ENCODE measurements at regions not wholly inside any gene's neighbourhood (a gene's known extent, or its start where the extent isn't known, plus 50 kb on each side); places are given as distances from the start of the nearest gene placed in this dataset.

DNA sequence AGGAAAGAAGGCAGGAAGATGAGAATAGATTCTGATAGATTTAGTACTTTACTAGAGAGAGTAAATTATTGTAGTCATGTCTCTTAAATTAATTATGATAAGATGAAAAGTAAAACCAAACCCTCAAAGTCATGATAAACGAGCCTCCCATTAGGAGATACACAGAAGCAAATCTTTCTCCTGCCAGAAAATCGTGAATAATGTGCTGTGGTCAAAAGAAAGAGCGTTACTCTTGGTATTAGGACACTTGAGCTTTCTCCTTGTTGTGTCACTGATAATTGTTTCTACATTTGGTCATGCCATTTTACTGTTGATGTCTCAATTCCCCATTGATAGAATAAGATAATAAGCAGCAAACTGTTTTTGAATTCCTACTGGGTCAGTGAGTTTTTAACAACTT, 562.8 kb upstream of the TLE4 start:
- DNase-seq (ENCODE audit: low spot score) = no peak
- Histone ChIP-seq H3K9me3 (ENCODE audit: low read depth, low read length, poor library complexity, severe bottlenecking) (no peaks in the 10 kb centered on the region), H3K27me3 (replicated peaks; ENCODE audit: insufficient read depth, low read depth, low read length, poor library complexity) (no peaks in the 10 kb centered on the region), H3K4me1 (ENCODE audit: insufficient read depth, low read length, poor library complexity, severe bottlenecking) (no peaks in the 10 kb centered on the region), H3K27ac (ENCODE audit: low read depth, low read length, poor library complexity, severe bottlenecking) (no peak overlapping the region), H3K4me3 (ENCODE audit: low read depth, low read length, poor library complexity, severe bottlenecking) (no peak overlapping the region), H3K36me3 (ENCODE audit: insufficient read depth, low read length, poor library complexity, severe bottlenecking) (no peaks in the 10 kb centered on the region)
- no TSS peak for BruUV-seq (replicated peaks)
- no peak for TF ChIP-seq EZH2 (IDR thresholded peaks at IDR 0.05; ENCODE audit: borderline replicate concordance, low read depth, low read length, poor library complexity, severe bottlenecking)
- TF ChIP-seq, protein P1, sequence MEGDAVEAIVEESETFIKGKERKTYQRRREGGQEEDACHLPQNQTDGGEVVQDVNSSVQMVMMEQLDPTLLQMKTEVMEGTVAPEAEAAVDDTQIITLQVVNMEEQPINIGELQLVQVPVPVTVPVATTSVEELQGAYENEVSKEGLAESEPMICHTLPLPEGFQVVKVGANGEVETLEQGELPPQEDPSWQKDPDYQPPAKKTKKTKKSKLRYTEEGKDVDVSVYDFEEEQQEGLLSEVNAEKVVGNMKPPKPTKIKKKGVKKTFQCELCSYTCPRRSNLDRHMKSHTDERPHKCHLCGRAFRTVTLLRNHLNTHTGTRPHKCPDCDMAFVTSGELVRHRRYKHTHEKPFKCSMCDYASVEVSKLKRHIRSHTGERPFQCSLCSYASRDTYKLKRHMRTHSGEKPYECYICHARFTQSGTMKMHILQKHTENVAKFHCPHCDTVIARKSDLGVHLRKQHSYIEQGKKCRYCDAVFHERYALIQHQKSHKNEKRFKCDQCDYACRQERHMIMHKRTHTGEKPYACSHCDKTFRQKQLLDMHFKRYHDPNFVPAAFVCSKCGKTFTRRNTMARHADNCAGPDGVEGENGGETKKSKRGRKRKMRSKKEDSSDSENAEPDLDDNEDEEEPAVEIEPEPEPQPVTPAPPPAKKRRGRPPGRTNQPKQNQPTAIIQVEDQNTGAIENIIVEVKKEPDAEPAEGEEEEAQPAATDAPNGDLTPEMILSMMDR (conservative IDR thresholded peaks at IDR 0.05; ENCODE audit: low read depth, low read length) = no peak
- intact Hi-C loops (cut with micrococcal nuclease; ENCODE audit: unreplicated experiment) = no loop called here
- ChIA-PET CTCF (no interaction called here), POLR2A (ENCODE audit: low non-redundant PET) (no interaction called here)

DNA sequence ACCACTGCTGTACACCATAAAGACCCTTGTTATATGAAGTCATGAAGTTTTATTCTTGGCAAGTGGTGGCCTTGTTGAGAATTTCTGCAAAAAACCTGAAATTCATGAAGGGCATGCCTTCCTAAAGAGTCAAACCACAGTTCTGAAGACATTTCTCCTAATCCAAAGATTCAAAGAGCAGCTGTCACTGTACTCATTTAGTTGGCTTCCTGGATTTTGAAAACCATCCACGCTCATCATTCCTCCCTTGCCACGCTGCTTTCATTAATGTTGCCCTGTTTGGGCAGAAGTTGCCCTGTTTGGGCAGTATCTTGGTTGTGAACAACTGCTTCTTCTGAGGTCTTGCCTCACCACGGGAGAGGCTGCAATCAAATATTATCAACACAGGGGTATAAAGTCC, 560.3 kb upstream of the TLE4 start:
- no TSS peak for BruUV-seq (replicated peaks)
- Histone ChIP-seq H3K27me3 (replicated peaks; ENCODE audit: insufficient read depth, low read depth, low read length, poor library complexity) (no peaks in the 10 kb centered on the region), H3K4me3 (ENCODE audit: low read depth, low read length, poor library complexity, severe bottlenecking) (no peak overlapping the region), H3K4me1 (ENCODE audit: insufficient read depth, low read length, poor library complexity, severe bottlenecking) (no peaks in the 10 kb centered on the region), H3K27ac (ENCODE audit: low read depth, low read length, poor library complexity, severe bottlenecking) (no peak overlapping the region), H3K9me3 (ENCODE audit: low read depth, low read length, poor library complexity, severe bottlenecking) (no peaks in the 10 kb centered on the region), H3K36me3 (ENCODE audit: insufficient read depth, low read length, poor library complexity, severe bottlenecking) (no peaks in the 10 kb centered on the region)
- no peak for TF ChIP-seq EZH2 (IDR thresholded peaks at IDR 0.05; ENCODE audit: borderline replicate concordance, low read depth, low read length, poor library complexity, severe bottlenecking)
- TF ChIP-seq, protein P1 (conservative IDR thresholded peaks at IDR 0.05; ENCODE audit: low read depth, low read length) = no peak
- intact Hi-C loops (cut with micrococcal nuclease; ENCODE audit: unreplicated experiment) = no loop called here
- ChIA-PET POLR2A (ENCODE audit: low non-redundant PET) (no interaction called here), CTCF (no interaction called here)
- no peak for DNase-seq (ENCODE audit: low spot score)

DNA sequence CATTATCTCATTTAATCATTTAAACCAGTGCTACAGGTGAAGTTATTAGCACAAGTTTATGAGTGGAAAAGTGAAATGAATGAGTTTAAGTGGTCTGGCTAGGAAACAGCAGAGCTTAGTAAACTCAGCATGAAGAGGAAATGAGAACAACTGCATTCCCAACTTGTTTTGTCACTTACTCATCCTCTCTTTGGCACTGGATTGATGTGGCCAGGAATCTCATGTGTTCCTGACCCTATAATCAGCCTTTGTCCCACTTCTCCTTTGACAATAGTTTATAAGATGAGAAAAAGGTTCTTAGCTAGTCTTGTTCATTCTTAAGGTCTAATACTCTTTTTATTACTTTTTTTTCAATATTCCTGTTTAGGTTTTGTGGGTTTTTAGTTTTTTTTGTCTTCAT, 559.2 kb upstream of the TLE4 start:
- Histone ChIP-seq H3K4me3 (ENCODE audit: low read depth, low read length, poor library complexity, severe bottlenecking) (no peak overlapping the region), H3K4me1 (ENCODE audit: insufficient read depth, low read length, poor library complexity, severe bottlenecking) (peaks cover 1% of the 10 kb centered on the region), H3K27me3 (replicated peaks; ENCODE audit: insufficient read depth, low read depth, low read length, poor library complexity) (no peaks in the 10 kb centered on the region), H3K27ac (ENCODE audit: low read depth, low read length, poor library complexity, severe bottlenecking) (no peak overlapping the region), H3K9me3 (ENCODE audit: low read depth, low read length, poor library complexity, severe bottlenecking) (no peaks in the 10 kb centered on the region), H3K36me3 (ENCODE audit: insufficient read depth, low read length, poor library complexity, severe bottlenecking) (no peaks in the 10 kb centered on the region)
- CTCF ChIA-PET = no interaction called here
- TF ChIP-seq, protein P1 (conservative IDR thresholded peaks at IDR 0.05; ENCODE audit: low read depth, low read length) = no peak
- TF ChIP-seq EZH2 (IDR thresholded peaks at IDR 0.05; ENCODE audit: borderline replicate concordance, low read depth, low read length, poor library complexity, severe bottlenecking) = no peak
- POLR2A ChIA-PET (ENCODE audit: low non-redundant PET) = no interaction called here
- BruUV-seq (replicated peaks) = no TSS peak
- peak; percentile 28 for DNase-seq (ENCODE audit: low spot score)
- intact Hi-C loops (cut with micrococcal nuclease; ENCODE audit: unreplicated experiment) = no loop called here

All from A673 (cell line).